ENCODE measurements at regions not wholly inside any gene's neighbourhood (a gene's known extent, or its start where the extent isn't known, plus 50 kb on each side); places are given as distances from the start of the nearest gene placed in this dataset.

GRCh38 chr3:124594581-124594980 lies 135.7 kb upstream of the UMPS start:
- H3K27ac ChIP-seq (replicated peaks) = no peak overlapping the region
- TF ChIP-seq POLR2AphosphoS5 (IDR thresholded peaks at IDR 0.05; ENCODE audit: low read depth) (no peak), GABPA (IDR thresholded peaks at IDR 0.05; ENCODE audit: low read depth) (no peak), REST (IDR thresholded peaks at IDR 0.05; ENCODE audit: insufficient replicate concordance, low read depth) (no peak)
- DNase-seq (ENCODE audit: low read depth in 1 of 2, low spot score in 1 of 2) = no peak
- H3K4me3 ChIP-seq (replicated peaks; ENCODE audit: insufficient read depth, low read length) = no peak overlapping the region
- peaks cover 5% of the 10 kb centered on the region for H3K27me3 ChIP-seq (ENCODE audit: insufficient read depth, poor library complexity, severe bottlenecking)

GRCh38 chr3:124597273-124597672 lies 133.0 kb upstream of the UMPS start:
- TF ChIP-seq GABPA (IDR thresholded peaks at IDR 0.05; ENCODE audit: low read depth) (no peak), POLR2AphosphoS5 (IDR thresholded peaks at IDR 0.05; ENCODE audit: low read depth) (no peak), CTCF (IDR thresholded peaks at IDR 0.05; ENCODE audit: insufficient read depth, low read length) (no peak)
- Histone ChIP-seq H3K4me3 (replicated peaks; ENCODE audit: insufficient read depth, low read length) (no peak overlapping the region), H3K27ac (replicated peaks) (no peak overlapping the region), H3K27me3 (ENCODE audit: insufficient read depth, poor library complexity, severe bottlenecking) (peaks cover 4% of the 10 kb centered on the region)
- DNase-seq (ENCODE audit: low read depth in 1 of 2, low spot score in 1 of 2) = no peak

GRCh38 chr3:124597979-124598378 lies 132.3 kb upstream of the UMPS start:
- Histone ChIP-seq H3K27me3 (ENCODE audit: insufficient read depth, poor library complexity, severe bottlenecking) (peaks cover 2% of the 10 kb centered on the region), H3K4me3 (replicated peaks; ENCODE audit: insufficient read depth, low read length) (no peak overlapping the region), H3K27ac (replicated peaks) (no peak overlapping the region)
- no peak for DNase-seq (ENCODE audit: low read depth in 1 of 2, low spot score in 1 of 2)
- TF ChIP-seq SPI1 (IDR thresholded peaks at IDR 0.05; ENCODE audit: borderline replicate concordance, low read depth) = no peak
- TF ChIP-seq GABPA (IDR thresholded peaks at IDR 0.05; ENCODE audit: low read depth) = no peak
- no peak for TF ChIP-seq CTCF (IDR thresholded peaks at IDR 0.05; ENCODE audit: insufficient read depth, low read length)
- TF ChIP-seq POLR2AphosphoS5 (IDR thresholded peaks at IDR 0.05; ENCODE audit: low read depth) = no peak
- TF ChIP-seq REST (IDR thresholded peaks at IDR 0.05; ENCODE audit: insufficient replicate concordance, low read depth) = no peak

- Histone ChIP-seq H3K4me3 (replicated peaks; ENCODE audit: insufficient read depth, low read length) (no peak overlapping the region), H3K27me3 (ENCODE audit: insufficient read depth, poor library complexity, severe bottlenecking) (peaks cover 2% of the 10 kb centered on the region), H3K27ac (replicated peaks) (no peak overlapping the region)
- no peak for DNase-seq (ENCODE audit: low read depth in 1 of 2, low spot score in 1 of 2)
- no peak for TF ChIP-seq CTCF (IDR thresholded peaks at IDR 0.05; ENCODE audit: insufficient read depth, low read length)
- no peak for TF ChIP-seq POLR2AphosphoS5 (IDR thresholded peaks at IDR 0.05; ENCODE audit: low read depth)
- TF ChIP-seq GABPA (IDR thresholded peaks at IDR 0.05; ENCODE audit: low read depth) = no peak
- TF ChIP-seq REST (IDR thresholded peaks at IDR 0.05; ENCODE audit: insufficient replicate concordance, low read depth) = no peak
- TF ChIP-seq SPI1 (IDR thresholded peaks at IDR 0.05; ENCODE audit: borderline replicate concordance, low read depth) = no peak
These were observed 131.0 kb upstream of the UMPS start for GRCh38 chr3:124599147-124599765.
